ENCODE measurements at regions not wholly inside any gene's neighbourhood (a gene's known extent, or its start where the extent isn't known, plus 50 kb on each side); places are given as distances from the start of the nearest gene placed in this dataset.
"Not testable (repeated sequence)": the region's sequence is repeated elsewhere in the genome, so short reads cannot be mapped to it uniquely, and the experiment has no call there.

DNA sequence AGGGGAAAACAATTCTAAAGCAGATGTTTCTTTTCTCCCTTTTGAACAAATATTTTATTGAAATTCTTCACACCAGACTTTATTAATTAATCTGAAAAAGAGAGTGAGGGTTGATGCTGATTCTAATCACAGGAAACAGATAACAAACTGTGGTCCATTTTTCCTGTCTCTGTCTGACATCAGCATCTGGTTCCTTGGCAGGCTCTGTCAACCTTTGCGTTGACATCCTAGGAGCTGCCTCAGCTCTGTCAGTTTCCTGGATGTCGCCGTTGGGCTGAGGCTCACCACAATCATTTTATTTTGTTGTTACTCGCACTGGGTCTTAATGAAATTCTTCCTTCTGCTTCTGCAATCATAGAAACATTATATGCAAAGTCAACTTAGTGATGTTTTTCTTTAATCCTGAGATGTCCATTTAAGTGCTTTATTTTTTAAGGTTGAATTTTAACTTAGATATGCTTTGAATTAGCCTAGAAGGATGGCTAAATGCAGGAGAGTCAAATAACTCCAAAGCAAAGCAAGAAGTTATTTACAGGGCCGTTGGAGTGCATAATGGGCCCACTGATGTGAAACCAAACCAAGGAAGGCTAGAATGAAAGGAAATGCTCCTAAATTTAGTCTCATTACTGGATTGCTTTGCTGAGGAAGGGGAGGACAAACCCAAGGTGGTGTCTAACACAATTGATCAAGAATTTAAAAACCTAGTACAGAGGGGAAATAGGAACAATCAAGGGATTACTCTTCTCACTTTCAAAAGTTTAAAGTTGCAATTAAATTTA is 542.4 kb downstream of the FLRT2 start:
- in situ Hi-C loops (cut with HindIII; ENCODE audit: low sequenced_read_pairs) = no loop called here

GRCh38 chr14:86066651-86067050 is 536.7 kb downstream of the FLRT2 start:
- in situ Hi-C loops (cut with HindIII; ENCODE audit: low sequenced_read_pairs) = no loop called here

GRCh38 chr14:86065407-86065806 is 535.5 kb downstream of the FLRT2 start:
- in situ Hi-C loops (cut with HindIII; ENCODE audit: low sequenced_read_pairs) = no loop called here

- in situ Hi-C loops (cut with HindIII; ENCODE audit: low sequenced_read_pairs) = not testable (repeated sequence)
Observed at GRCh38 chr14:86064595-86064994, 534.7 kb downstream of the FLRT2 start.

DNA sequence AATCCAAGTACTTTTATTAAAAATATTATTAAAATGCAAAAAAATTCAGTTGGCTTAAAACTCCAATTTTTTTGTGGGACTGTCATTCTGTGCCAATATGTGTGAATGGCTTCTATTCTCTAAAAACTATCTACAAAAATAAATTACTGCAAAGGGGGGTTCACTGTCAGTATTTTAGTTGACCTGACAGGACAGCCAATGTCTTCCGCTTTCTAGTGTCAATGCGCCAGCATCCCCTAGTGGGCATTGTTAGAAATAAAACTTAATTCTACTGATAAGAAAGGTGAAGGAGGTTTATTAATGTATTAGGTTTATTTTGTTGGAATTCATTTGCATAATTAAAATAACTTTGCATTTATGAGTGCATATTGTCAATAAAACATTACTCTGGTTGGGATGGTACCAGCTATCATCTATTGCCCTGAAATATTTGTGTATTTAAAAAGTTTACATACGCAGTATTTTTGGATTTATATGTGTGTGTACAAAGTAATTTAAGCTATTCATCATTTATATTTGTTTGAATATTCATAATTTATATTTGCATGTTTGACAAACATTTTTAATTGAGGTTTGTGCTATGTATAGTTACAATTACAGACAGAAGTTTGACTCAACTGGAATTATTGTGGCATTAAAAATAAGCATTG is 527.2 kb downstream of the FLRT2 start:
- in situ Hi-C loops (cut with HindIII; ENCODE audit: low sequenced_read_pairs) = no loop called here

- in situ Hi-C loops (cut with HindIII; ENCODE audit: low sequenced_read_pairs) = no loop called here
Observed at GRCh38 chr14:86055512-86056075, 525.6 kb downstream of the FLRT2 start.

- in situ Hi-C loops (cut with HindIII; ENCODE audit: low sequenced_read_pairs) = no loop called here
Observed at GRCh38 chr14:86052868-86053267, 522.9 kb downstream of the FLRT2 start.

DNA sequence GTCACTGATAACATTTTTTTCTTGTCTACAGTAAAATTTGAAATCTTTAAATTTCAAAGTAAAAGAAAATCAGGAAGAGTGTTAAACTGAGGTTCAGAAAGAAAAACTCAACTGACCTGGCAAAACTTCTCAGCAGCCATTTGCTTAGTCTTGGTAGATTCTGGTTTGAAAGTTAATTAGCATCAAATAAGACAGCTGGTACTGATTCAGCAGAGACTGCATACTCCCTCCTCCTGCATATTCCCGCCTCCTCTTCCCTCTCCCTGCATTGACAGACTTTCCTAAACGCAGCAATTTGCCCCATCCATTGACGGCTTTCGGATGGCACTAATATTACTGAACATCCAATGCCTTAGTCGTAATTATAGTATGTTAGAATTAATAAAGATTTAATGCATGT is 520.8 kb downstream of the FLRT2 start:
- in situ Hi-C loops (cut with HindIII; ENCODE audit: low sequenced_read_pairs) = no loop called here

GRCh38 chr14:86050072-86050683 is 520.2 kb downstream of the FLRT2 start:
- in situ Hi-C loops (cut with HindIII; ENCODE audit: low sequenced_read_pairs) = no loop called here

DNA sequence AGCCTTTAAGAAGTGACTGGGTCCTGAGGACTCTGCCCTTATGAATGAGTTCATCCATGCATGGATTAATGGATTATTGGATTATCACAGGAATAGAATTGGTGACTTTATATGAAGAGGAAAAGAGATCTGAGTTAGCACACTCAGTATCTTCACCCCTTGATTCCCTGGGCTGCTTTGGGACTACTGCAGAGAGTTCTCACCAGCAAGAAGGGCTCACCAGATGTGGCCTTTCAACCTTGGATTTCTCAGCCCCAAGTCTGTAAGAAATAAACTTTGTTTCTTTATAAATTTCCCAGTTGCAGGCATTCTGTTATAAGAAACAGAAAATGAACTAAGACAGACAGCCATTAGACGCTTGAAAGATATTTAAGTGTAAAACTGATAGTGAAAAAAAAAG is 509.2 kb downstream of the FLRT2 start:
- in situ Hi-C loops (cut with HindIII; ENCODE audit: low sequenced_read_pairs) = no loop called here

DNA sequence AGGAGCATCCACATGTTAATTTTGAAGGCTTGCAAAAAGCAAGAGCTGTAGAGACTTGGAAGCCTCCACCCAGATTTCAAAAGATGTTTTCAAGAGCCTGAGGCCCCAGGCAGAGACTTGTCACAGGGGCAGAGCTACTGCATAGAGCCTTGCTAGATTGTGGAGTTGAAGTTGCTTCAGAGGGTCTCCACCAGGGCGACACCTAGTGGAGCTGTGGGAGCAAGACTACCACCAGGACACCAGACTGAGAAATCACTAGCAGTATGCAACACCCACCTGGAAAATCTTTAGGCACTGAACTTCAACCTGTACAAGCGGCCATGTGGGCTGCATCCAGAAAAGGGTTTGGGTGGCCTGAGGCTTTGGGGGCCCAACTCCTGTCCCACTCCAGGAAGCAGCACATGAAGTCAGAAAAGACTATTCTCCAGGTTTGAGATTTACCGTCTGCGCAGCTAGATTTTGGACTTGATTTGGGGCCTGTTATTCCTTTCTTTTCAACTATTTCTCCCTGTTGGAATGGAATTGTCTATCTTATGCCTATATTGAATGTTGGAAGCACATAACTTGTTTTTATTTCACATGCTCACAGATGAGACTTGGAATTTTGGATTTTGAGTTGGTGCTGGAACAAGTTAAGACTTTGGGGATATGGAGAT is 508.6 kb downstream of the FLRT2 start:
- in situ Hi-C loops (cut with HindIII; ENCODE audit: low sequenced_read_pairs) = no loop called here

DNA sequence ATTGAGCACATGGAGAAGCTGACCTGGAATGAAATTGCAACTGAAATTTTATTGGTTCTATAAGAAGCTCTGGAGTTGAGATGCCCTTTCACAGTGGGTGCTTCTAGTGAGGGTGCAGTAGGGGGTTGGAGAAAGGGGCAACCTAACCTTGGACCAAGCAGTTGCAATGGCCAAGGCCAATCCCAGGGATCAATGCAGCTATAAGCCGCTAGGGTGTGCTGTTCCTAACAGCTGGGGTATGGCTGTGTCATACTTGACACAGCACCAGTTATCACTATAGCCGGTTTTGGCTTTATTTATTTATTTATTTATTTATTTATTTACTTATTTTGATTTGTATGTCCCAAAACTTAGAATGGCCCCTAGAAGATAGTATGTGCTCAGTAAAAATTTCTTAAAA is 505.9 kb downstream of the FLRT2 start:
- in situ Hi-C loops (cut with HindIII; ENCODE audit: low sequenced_read_pairs) = no loop called here

- in situ Hi-C loops (cut with HindIII; ENCODE audit: low sequenced_read_pairs) = no loop called here
Observed at GRCh38 chr14:86027990-86028389, 498.0 kb downstream of the FLRT2 start.

DNA sequence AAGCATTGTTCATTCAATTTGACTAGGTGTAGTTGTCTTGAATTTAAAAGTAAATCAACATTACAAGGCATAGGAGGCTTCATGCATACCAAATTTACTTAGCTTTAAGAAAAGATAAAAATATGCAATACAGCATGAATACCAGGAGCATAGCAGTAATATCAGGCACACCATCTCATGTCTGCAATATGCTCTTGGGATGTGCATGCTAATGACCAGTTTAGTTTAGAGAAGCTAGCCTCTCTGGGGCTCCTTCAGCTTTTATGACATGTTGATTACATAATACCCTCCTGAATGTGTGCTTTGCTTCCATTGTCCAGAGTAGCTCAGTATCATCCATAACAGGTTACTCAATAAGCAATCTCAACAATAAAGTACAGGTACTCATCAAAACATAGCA is 497.2 kb downstream of the FLRT2 start:
- in situ Hi-C loops (cut with HindIII; ENCODE audit: low sequenced_read_pairs) = no loop called here

- in situ Hi-C loops (cut with HindIII; ENCODE audit: low sequenced_read_pairs) = no loop called here
Observed at GRCh38 chr14:86022031-86022629, 492.2 kb downstream of the FLRT2 start.

DNA sequence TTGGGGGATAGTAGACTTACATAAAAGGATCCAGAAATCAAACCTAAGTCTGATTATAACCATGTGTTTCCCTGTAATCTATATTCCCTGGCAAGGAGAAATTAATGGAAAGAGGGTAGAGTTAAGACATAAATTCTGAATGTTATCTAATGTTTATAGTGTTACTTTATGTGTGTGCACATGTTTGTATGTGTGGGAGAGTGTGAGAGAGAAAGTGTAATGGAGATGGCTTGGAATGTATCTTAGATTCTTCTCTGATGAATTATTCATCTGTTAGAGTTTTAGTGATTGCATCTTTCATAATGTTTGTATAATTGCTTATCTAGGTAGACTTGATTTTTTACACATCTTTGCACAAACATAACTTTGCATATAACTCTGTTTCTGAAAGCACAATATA is 490.9 kb downstream of the FLRT2 start:
- in situ Hi-C loops (cut with HindIII; ENCODE audit: low sequenced_read_pairs) = no loop called here

- in situ Hi-C loops (cut with HindIII; ENCODE audit: low sequenced_read_pairs) = no loop called here
Observed at GRCh38 chr14:86015941-86016340, 486.0 kb downstream of the FLRT2 start.

GRCh38 chr14:86015511-86015910 is 485.6 kb downstream of the FLRT2 start:
- in situ Hi-C loops (cut with HindIII; ENCODE audit: low sequenced_read_pairs) = no loop called here

DNA sequence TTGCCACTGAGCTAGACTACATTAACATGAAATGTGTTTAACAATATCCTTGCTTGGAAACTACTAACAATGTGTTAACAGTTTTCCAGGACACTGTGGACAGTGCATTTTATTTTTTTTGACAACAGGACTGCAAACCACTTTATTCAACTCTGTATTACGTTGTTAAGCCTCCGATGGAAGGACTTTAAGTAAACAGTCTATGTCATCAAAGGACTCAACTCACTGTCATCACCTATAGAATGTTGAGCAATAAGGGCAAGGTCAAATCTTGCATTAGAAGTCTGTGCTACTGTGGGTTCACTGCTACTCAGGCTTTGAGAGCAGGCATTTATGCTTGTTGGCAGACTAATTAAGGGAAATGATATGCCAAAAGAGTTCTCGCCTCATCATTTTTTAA is 483.7 kb downstream of the FLRT2 start:
- in situ Hi-C loops (cut with HindIII; ENCODE audit: low sequenced_read_pairs) = no loop called here

- in situ Hi-C loops (cut with HindIII; ENCODE audit: low sequenced_read_pairs) = no loop called here
Observed at GRCh38 chr14:86012461-86012860, 482.5 kb downstream of the FLRT2 start.

GRCh38 chr14:86003998-86004397 is 474.1 kb downstream of the FLRT2 start:
- in situ Hi-C loops (cut with HindIII; ENCODE audit: low sequenced_read_pairs) = no loop called here
